CD4-positive, alpha-beta T cell (primary cell): ENCODE measurements at regions not wholly inside any gene's neighbourhood (a gene's known extent, or its start where the extent isn't known, plus 50 kb on each side); places are given as distances from the start of the nearest gene placed in this dataset.
A peak's percentile ranks its signal among the peaks of the same experiment; 100 is the strongest.

Experiments used
- ATAC-seq: fragments of 200-7000 bp; cut with Tn5 transposase; one replicate; pipeline ENCODE4 v1.10.0; 2022; ENCODE audit warnings: mild to moderate bottlenecking; ENCODE audit not compliant: poor library complexity
- CTCF ChIA-PET: fragments of 350-600 bp; sonication (Branson Sonifier 250); formaldehyde crosslinking; loops from one replicate; lab custom pipeline; 2021; ENCODE audit warnings: antibody characterized with exemption, inconsistent platforms; lab: Charles Lee
- POLR2A ChIA-PET: fragments of 350-600 bp; sonication (Branson Sonifier 250); formaldehyde crosslinking; loops from one replicate; lab custom pipeline; 2021; ENCODE audit warnings: antibody characterized with exemption, inconsistent platforms; lab: Charles Lee
- DNase-seq, 14 experiments: peaks; one replicate each; pipeline ENCODE4 v3.0.0-alpha.2; 2013 to 2020; ENCODE audit warnings: mixed read lengths in 2 of 14
- H3K27ac ChIP-seq, 2 donors: one replicate each; pipeline versions ENCODE4 v1.5.1 to v1.7.0; 2013; ENCODE audit warnings: low read length in 2 of 2, low read depth in 1 of 2, mild to moderate bottlenecking in 1 of 2
- H3K27me3 ChIP-seq, 2 experiments: 1 replicate in 1 of 2; 2 replicates in 1 of 2; pipeline versions ENCODE4 v1.6.1 to v1.7.0; 2013; ENCODE audit warnings: low read length in 2 of 2, control low read depth in 1 of 2, mild to moderate bottlenecking in 1 of 2, moderate library complexity in 1 of 2; ENCODE audit not compliant: insufficient read depth in 2 of 2, control insufficient read depth in 1 of 2
- H3K36me3 ChIP-seq: one replicate; pipeline ENCODE4 v1.6.1; 2013; ENCODE audit warnings: low read length, control low read depth; ENCODE audit not compliant: insufficient read depth
- H3K4me1 ChIP-seq: one replicate; pipeline ENCODE4 v1.6.1; 2013; ENCODE audit warnings: low read length, control low read depth; ENCODE audit not compliant: insufficient read depth
- H3K4me3 ChIP-seq: one replicate; pipeline ENCODE4 v1.5.1; 2013; ENCODE audit warnings: mild to moderate bottlenecking, low read length, moderate library complexity
- H3K9me3 ChIP-seq, 2 experiments: 1 replicate in 1 of 2; 2 replicates in 1 of 2; pipeline versions ENCODE4 v1.6.1 to v1.7.0; 2013; ENCODE audit warnings: low read length in 2 of 2, mild to moderate bottlenecking in 2 of 2, control low read depth in 1 of 2, moderate library complexity in 1 of 2; ENCODE audit not compliant: control insufficient read depth in 1 of 2, insufficient read depth in 1 of 2
- H3K27ac Mint-ChIP-seq: one replicate; pipeline ENCODE4 v1.8.0; 2020; ENCODE audit warnings: mixed read lengths
- H3K27me3 Mint-ChIP-seq: one replicate; pipeline ENCODE4 v1.8.0; 2021; ENCODE audit warnings: mixed read lengths
- H3K36me3 Mint-ChIP-seq: one replicate; pipeline ENCODE4 v1.8.0; 2021; ENCODE audit warnings: low read depth, mixed read lengths
- H3K4me1 Mint-ChIP-seq: one replicate; pipeline ENCODE4 v1.8.0; 2021; ENCODE audit warnings: low read depth, mixed read lengths
- H3K4me3 Mint-ChIP-seq: one replicate; pipeline ENCODE4 v1.8.0; 2020; ENCODE audit warnings: mild to moderate bottlenecking, mixed read lengths
- H3K9me3 Mint-ChIP-seq: one replicate; pipeline ENCODE4 v1.8.0; 2020; ENCODE audit warnings: mixed read lengths
- intact Hi-C, 2 experiments: fragments of 100-400 bp; cut with DNase I in 1 of 2; cut with micrococcal nuclease in 1 of 2; formaldehyde crosslinking; loops; one replicate each; pipeline versions ENCODE4 v1.15.1 to v1.9.0; 2023 to 2025; cut with DNase I, micrococcal nuclease
- TF ChIP-seq, protein P1 (sequence below): fragments of 200-600 bp; IDR thresholded peaks from one replicate; pipeline ENCODE4 v1.8.0; 2022; ENCODE audit warnings: antibody characterized with exemption, mild to moderate bottlenecking

DNA sequence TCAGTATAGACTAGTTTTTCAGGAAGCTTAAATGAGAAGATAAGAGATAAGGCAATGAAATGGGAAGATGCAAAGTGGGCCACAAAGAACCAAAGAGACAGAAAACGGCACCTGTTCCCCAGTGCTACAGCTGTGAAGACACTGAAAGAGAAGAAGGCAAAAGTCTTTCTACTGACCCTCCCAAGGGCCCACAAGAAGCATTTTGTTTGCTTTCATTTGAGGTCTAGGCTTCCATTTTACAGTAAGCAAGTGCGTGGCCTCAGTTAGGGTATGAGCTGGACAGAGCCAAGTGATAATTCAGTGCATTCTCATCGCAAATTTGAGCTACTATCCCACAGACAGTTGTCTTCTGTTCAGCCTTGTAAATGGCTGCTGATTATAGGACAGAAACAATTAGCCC lies 53.4 kb upstream of the STK17B start:
- ATAC-seq (no peak), DNase-seq (no peak)
- Mint-ChIP-seq H3K4me3 (peak overlapping the region; percentile 36), H3K4me1 (peaks cover 89% of the 10 kb centered on the region), H3K27me3 (no peaks in the 10 kb centered on the region), H3K36me3 (no peaks in the 10 kb centered on the region), H3K27ac (peak overlapping the region; percentile 46), H3K9me3 (peaks cover 2% of the 10 kb centered on the region)
- CTCF ChIA-PET = interaction anchor here (1.1 to 1.5 kb wide), 2 partner anchors 11 to 16 kb away, joined by 3 read pairs; no protein-coding TSS in a partner anchor
- TF ChIP-seq, protein P1, sequence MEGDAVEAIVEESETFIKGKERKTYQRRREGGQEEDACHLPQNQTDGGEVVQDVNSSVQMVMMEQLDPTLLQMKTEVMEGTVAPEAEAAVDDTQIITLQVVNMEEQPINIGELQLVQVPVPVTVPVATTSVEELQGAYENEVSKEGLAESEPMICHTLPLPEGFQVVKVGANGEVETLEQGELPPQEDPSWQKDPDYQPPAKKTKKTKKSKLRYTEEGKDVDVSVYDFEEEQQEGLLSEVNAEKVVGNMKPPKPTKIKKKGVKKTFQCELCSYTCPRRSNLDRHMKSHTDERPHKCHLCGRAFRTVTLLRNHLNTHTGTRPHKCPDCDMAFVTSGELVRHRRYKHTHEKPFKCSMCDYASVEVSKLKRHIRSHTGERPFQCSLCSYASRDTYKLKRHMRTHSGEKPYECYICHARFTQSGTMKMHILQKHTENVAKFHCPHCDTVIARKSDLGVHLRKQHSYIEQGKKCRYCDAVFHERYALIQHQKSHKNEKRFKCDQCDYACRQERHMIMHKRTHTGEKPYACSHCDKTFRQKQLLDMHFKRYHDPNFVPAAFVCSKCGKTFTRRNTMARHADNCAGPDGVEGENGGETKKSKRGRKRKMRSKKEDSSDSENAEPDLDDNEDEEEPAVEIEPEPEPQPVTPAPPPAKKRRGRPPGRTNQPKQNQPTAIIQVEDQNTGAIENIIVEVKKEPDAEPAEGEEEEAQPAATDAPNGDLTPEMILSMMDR = no peak
- Histone ChIP-seq H3K9me3 (no peaks in the 10 kb centered on the region), H3K27me3 (no peaks in the 10 kb centered on the region), H3K27ac (no peak overlapping the region), H3K4me1 (peaks cover 29% of the 10 kb centered on the region), H3K4me3 (no peak overlapping the region), H3K36me3 (no peaks in the 10 kb centered on the region)
- POLR2A ChIA-PET = interaction anchor here (0.9 to 2.3 kb wide), 8 partner anchors 8 to 58 kb away, joined by 3 to 12 read pairs (median 4); partner anchors contain the start of gene STK17B
- intact Hi-C loops = loop anchor here (5.0 kb wide), 3 partner anchors 48 to 567 kb away; partner anchors contain the start of gene SLC39A10 (in 1 of the 2)

DNA sequence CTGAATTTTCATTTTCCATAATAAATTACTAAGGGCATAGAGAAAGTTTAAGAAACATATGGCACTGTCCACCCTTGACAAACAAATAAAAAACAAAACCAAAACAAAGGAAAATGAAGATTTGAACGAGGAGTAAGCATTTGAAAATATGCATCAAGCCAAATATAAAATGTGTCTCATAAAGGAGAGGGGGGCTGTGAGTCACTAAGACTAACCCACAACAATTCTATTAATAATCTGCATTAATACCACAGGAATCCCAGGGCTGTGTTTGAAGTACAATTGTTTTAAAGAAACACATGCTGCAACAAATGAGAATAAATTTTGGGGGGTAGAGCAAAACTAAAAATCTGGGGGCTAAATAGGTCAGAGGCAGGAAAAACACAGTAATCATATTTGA lies 53.8 kb upstream of the STK17B start:
- H3K27ac ChIP-seq = no peak overlapping the region
- no peaks in the 10 kb centered on the region for H3K27me3 ChIP-seq
- intact Hi-C loops = no loop called here
- CTCF ChIA-PET = interaction anchor here (1.5 kb wide), 1 partner anchor 16 kb away, joined by 3 read pairs; no protein-coding TSS in a partner anchor
- no peaks in the 10 kb centered on the region for H3K36me3 ChIP-seq
- TF ChIP-seq, protein P1 = no peak
- Mint-ChIP-seq H3K36me3 (no peaks in the 10 kb centered on the region), H3K9me3 (peaks cover 2% of the 10 kb centered on the region), H3K4me3 (peak overlapping the region; percentile 7), H3K4me1 (peaks cover 89% of the 10 kb centered on the region), H3K27me3 (no peaks in the 10 kb centered on the region), H3K27ac (peak overlapping the region; percentile 46)
- H3K4me1 ChIP-seq = peaks cover 30% of the 10 kb centered on the region
- DNase-seq = no peak
- POLR2A ChIA-PET = interaction anchor here (1.0 to 2.3 kb wide), 4 partner anchors 8 to 58 kb away, joined by 4 to 12 read pairs (median 6); no protein-coding TSS in a partner anchor
- no peak for ATAC-seq
- H3K4me3 ChIP-seq = no peak overlapping the region
- no peaks in the 10 kb centered on the region for H3K9me3 ChIP-seq

GRCh38 chr2:196226058-196226706 lies 54.8 kb upstream of the STK17B start:
- ATAC-seq (no peak), DNase-seq (no peak)
- H3K4me3 Mint-ChIP-seq = peak overlapping the region; percentile 50
- no peaks in the 10 kb centered on the region for H3K36me3 Mint-ChIP-seq
- peaks cover 2% of the 10 kb centered on the region for H3K9me3 Mint-ChIP-seq
- peak overlapping the region; percentile 97 for H3K27ac Mint-ChIP-seq
- H3K27ac ChIP-seq = no peak overlapping the region
- TF ChIP-seq, protein P1 = no peak
- ChIA-PET CTCF (interaction anchor here (1.7 to 1.8 kb wide), 2 partner anchors 19 to 50 kb away, joined by 4 read pairs; no protein-coding TSS in a partner anchor), POLR2A (interaction anchor here (1.0 to 5.0 kb wide), 10 partner anchors 12 to 62 kb away, joined by 3 to 39 read pairs (median 4); partner anchors contain the start of gene STK17B)
- no peaks in the 10 kb centered on the region for H3K9me3 ChIP-seq
- H3K27me3 ChIP-seq = no peaks in the 10 kb centered on the region
- H3K4me1 Mint-ChIP-seq = peaks cover 90% of the 10 kb centered on the region
- H3K4me1 ChIP-seq = peaks cover 34% of the 10 kb centered on the region
- H3K27me3 Mint-ChIP-seq = no peaks in the 10 kb centered on the region
- no peaks in the 10 kb centered on the region for H3K36me3 ChIP-seq
- no peak overlapping the region for H3K4me3 ChIP-seq
- intact Hi-C loops = no loop called here
